Endothelial cell of umbilical vein (primary cell): ENCODE measurements at regions not wholly inside any gene's neighbourhood (a gene's known extent, or its start where the extent isn't known, plus 50 kb on each side); places are given as distances from the start of the nearest gene placed in this dataset.

Source experiments
- BruUV-seq: library from RNA; stranded (reverse); fragments of 400-500 nt; replicated peaks from 2 replicates; lab custom pipeline; 2021; lab: Mats Ljungman, UMichigan
- CTCF ChIA-PET: fragments of 300-600, 350-600 bp; sonication (Branson Sonifier 250); formaldehyde crosslinking; loops from one replicate; lab custom pipeline; 2021; ENCODE audit warnings: antibody characterized with exemption, inconsistent platforms; lab: Charles Lee
- POLR2A ChIA-PET: fragments of 300-600, 350-600 bp; sonication (Branson Sonifier 250); formaldehyde crosslinking; loops from one replicate; lab custom pipeline; 2021; ENCODE audit warnings: antibody characterized with exemption, inconsistent platforms; lab: Charles Lee
- DNase-seq: peaks from one replicate; pipeline ENCODE4 v3.0.0-alpha.2; 2011; ENCODE audit warnings: low read depth, low spot score
- FAIRE-seq: peaks from 2 replicates; lab custom pipeline; 2011; peaks lifted over from hg19 to GRCh38; lab: Jason Lieb, UNC
- H2AFZ ChIP-seq: 2 replicates; pipeline ENCODE4 v1.6.0; 2012; ENCODE audit warnings: low read depth, low read length, control low read depth, inconsistent platforms
- H3K27ac ChIP-seq: 2 replicates; pipeline ENCODE4 v1.5.1; 2011; ENCODE audit warnings: low read depth, mild to moderate bottlenecking, control low read depth, low read length, moderate library complexity; ENCODE audit not compliant: insufficient read depth
- H3K27me3 ChIP-seq, 2 experiments: 2 replicates each; pipeline versions ENCODE4 v1.6.0 to v1.6.1; 2011; ENCODE audit warnings: low read length in 2 of 2, mixed read lengths in 1 of 2; ENCODE audit not compliant: control insufficient read depth in 2 of 2, insufficient read depth in 2 of 2
- H3K36me3 ChIP-seq, 2 experiments: 2 replicates in 1 of 2; 3 replicates in 1 of 2; pipeline ENCODE4 v1.5.1; 2011; ENCODE audit warnings: low read length in 2 of 2, mild to moderate bottlenecking in 1 of 2, moderate library complexity in 1 of 2; ENCODE audit not compliant: control insufficient read depth in 2 of 2, insufficient read depth in 2 of 2; ENCODE audit errors: extremely low read depth in 1 of 2
- H3K4me1 ChIP-seq: 3 replicates; pipeline ENCODE4 v1.5.1; 2011; ENCODE audit warnings: mild to moderate bottlenecking, low read length; ENCODE audit not compliant: control insufficient read depth, insufficient read depth; ENCODE audit errors: extremely low read depth
- H3K4me2 ChIP-seq: 2 replicates; pipeline ENCODE4 v1.6.1; 2011; ENCODE audit warnings: low read length, control low read depth, mixed read lengths; ENCODE audit not compliant: insufficient read depth
- H3K4me3 ChIP-seq, 3 experiments: fragments of 200-600 bp in 1 of 3; sonication (generic), shearing (Covaris generic) in 1 of 3; replicated peaks in 1 of 3; 2 replicates each; pipeline ENCODE4 v1.5.1; 2011 to 2016; ENCODE audit warnings: control low read depth in 3 of 3, low read length in 3 of 3, mild to moderate bottlenecking in 2 of 3, inconsistent platforms in 1 of 3, low read depth in 1 of 3, moderate library complexity in 1 of 3; ENCODE audit not compliant: insufficient read depth in 1 of 3
- H3K79me2 ChIP-seq: 2 replicates; pipeline ENCODE4 v1.6.0; 2012; ENCODE audit warnings: low read length, inconsistent platforms; ENCODE audit not compliant: control insufficient read depth, insufficient read depth
- H3K9ac ChIP-seq: replicated peaks from 2 replicates; pipeline ENCODE3; 2011; ENCODE audit warnings: low read length, control low read depth; ENCODE audit not compliant: insufficient read depth; ENCODE audit errors: extremely low read depth
- H3K9me1 ChIP-seq: replicated peaks from 3 replicates; pipeline ENCODE4 v1.6.0; 2011; ENCODE audit warnings: mild to moderate bottlenecking, low read length; ENCODE audit not compliant: control insufficient read depth, insufficient read depth; ENCODE audit errors: extremely low read depth
- H3K9me3 ChIP-seq: replicated peaks from 2 replicates; pipeline ENCODE4 v1.5.1; 2012; ENCODE audit warnings: low read length, inconsistent platforms; ENCODE audit not compliant: control insufficient read depth, insufficient read depth
- H4K20me1 ChIP-seq: replicated peaks from 2 replicates; pipeline ENCODE3; 2011; ENCODE audit warnings: mild to moderate bottlenecking, low read length; ENCODE audit not compliant: control insufficient read depth, insufficient read depth; ENCODE audit errors: extremely low read depth
- EZH2 ChIP-seq: IDR thresholded peaks from 2 replicates; pipeline ENCODE4 v1.6.1; 2012; ENCODE audit warnings: borderline replicate concordance, low read depth, mild to moderate bottlenecking, moderate library complexity, low read length, inconsistent platforms; ENCODE audit not compliant: severe bottlenecking
- FOS ChIP-seq: IDR thresholded peaks from 2 replicates; pipeline ENCODE4 v1.6.1; 2011; ENCODE audit warnings: mild to moderate bottlenecking, low read length, moderate library complexity, borderline replicate concordance; ENCODE audit not compliant: insufficient read depth
- GATA2 ChIP-seq: IDR thresholded peaks from 2 replicates; pipeline ENCODE4 v1.7.0; 2011; ENCODE audit warnings: low read depth, mild to moderate bottlenecking, moderate library complexity, mixed read lengths, low read length; ENCODE audit not compliant: insufficient read length, insufficient read depth
- JUN ChIP-seq: IDR thresholded peaks from 2 replicates; pipeline ENCODE4 v1.6.1; 2011; ENCODE audit warnings: borderline replicate concordance, low read depth; ENCODE audit not compliant: insufficient read length, insufficient read depth
- MAX ChIP-seq: IDR thresholded peaks from 2 replicates; pipeline ENCODE4 v1.6.1; 2011; ENCODE audit not compliant: insufficient read depth, insufficient read length
- MYC ChIP-seq: IDR thresholded peaks from one replicate; pipeline ENCODE4 v1.6.1; 2011; ENCODE audit warnings: mild to moderate bottlenecking, low read depth, low read length
- POLR2A ChIP-seq: IDR thresholded peaks from 2 replicates; pipeline ENCODE4 v1.6.1; 2012; ENCODE audit warnings: low read depth, mild to moderate bottlenecking, control low read depth, low read length
- POLR2AphosphoS5 ChIP-seq: IDR thresholded peaks from 2 replicates; pipeline ENCODE4 v1.6.1; 2012; ENCODE audit warnings: low read depth, mild to moderate bottlenecking, control low read depth, low read length, moderate library complexity; ENCODE audit not compliant: insufficient read depth
- dilution Hi-C: fragments of 300-500 bp; cut with MboI; formaldehyde crosslinking; loops from one replicate; pipeline ENCODE4 v1.15.0; 2019; ENCODE audit warnings: low sequenced_read_pairs; ENCODE audit not compliant: extremely low pct_ligation_motif_present
- intact Hi-C: fragments of 100-400 bp; cut with micrococcal nuclease; formaldehyde crosslinking; loops from one replicate; pipeline ENCODE4 v1.10.0; 2022
- TF ChIP-seq, protein P1 (sequence below), 2 donors: IDR thresholded peaks; 1 replicate in 1 of 2; 2 replicates in 1 of 2; pipeline ENCODE4 v1.5.1; 2011; ENCODE audit warnings: low read length in 2 of 2, mild to moderate bottlenecking in 2 of 2, moderate library complexity in 2 of 2, control low read depth in 1 of 2, inconsistent platforms in 1 of 2, low read depth in 1 of 2; ENCODE audit not compliant: insufficient read depth in 1 of 2; ENCODE audit errors: extremely low read depth in 1 of 2

- intact Hi-C loops, result no loop called here
Measured at GRCh38 chr7:26549281-26549944, 257.8 kb downstream of the SNX10 start.

GRCh38 chr7:26550492-26550891 lies 258.8 kb downstream of the SNX10 start:
- Histone ChIP-seq H3K4me3 (no peak overlapping the region), H3K4me2 (no peak overlapping the region), H3K9me3 (no peaks in the 10 kb centered on the region), H3K36me3 (no peaks in the 10 kb centered on the region), H2AFZ (no peak overlapping the region), H3K9ac (no peak overlapping the region), H3K9me1 (no peaks in the 10 kb centered on the region), H3K27ac (no peak overlapping the region), H3K27me3 (peaks cover 1 to 3% of the 10 kb centered on the region in 2 experiments), H3K79me2 (no peaks in the 10 kb centered on the region), H4K20me1 (no peaks in the 10 kb centered on the region), H3K4me1 (no peaks in the 10 kb centered on the region)
- ChIA-PET CTCF (no interaction called here), POLR2A (no interaction called here)
- no TSS peak for BruUV-seq
- no peak for DNase-seq
- TF ChIP-seq, protein P1, sequence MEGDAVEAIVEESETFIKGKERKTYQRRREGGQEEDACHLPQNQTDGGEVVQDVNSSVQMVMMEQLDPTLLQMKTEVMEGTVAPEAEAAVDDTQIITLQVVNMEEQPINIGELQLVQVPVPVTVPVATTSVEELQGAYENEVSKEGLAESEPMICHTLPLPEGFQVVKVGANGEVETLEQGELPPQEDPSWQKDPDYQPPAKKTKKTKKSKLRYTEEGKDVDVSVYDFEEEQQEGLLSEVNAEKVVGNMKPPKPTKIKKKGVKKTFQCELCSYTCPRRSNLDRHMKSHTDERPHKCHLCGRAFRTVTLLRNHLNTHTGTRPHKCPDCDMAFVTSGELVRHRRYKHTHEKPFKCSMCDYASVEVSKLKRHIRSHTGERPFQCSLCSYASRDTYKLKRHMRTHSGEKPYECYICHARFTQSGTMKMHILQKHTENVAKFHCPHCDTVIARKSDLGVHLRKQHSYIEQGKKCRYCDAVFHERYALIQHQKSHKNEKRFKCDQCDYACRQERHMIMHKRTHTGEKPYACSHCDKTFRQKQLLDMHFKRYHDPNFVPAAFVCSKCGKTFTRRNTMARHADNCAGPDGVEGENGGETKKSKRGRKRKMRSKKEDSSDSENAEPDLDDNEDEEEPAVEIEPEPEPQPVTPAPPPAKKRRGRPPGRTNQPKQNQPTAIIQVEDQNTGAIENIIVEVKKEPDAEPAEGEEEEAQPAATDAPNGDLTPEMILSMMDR (IDR thresholded peaks at IDR 0.05; ENCODE audit: extremely low read depth in 1 of 2, insufficient read depth in 1 of 2, low read depth in 1 of 2, low read length in 2 of 2), result no peak
- TF ChIP-seq FOS (no peak), MAX (no peak), MYC (no peak), GATA2 (no peak), POLR2A (no peak), EZH2 (no peak), JUN (no peak), POLR2AphosphoS5 (no peak)
- intact Hi-C loops, result no loop called here
- FAIRE-seq, result no peak
- dilution Hi-C loops, result no loop called here

More at GRCh38 chr7:26549281-26549944, 257.8 kb downstream of the SNX10 start:
- no peak overlapping the region for H2AFZ ChIP-seq
- dilution Hi-C loops, result no loop called here
- H3K4me2 ChIP-seq, result no peak overlapping the region
- no peak for FAIRE-seq
- H3K9ac ChIP-seq, result no peak overlapping the region
- no peaks in the 10 kb centered on the region for H3K36me3 ChIP-seq
- H3K4me3 ChIP-seq, result no peak overlapping the region
- H3K4me1 ChIP-seq, result no peaks in the 10 kb centered on the region
- no peaks in the 10 kb centered on the region for H3K79me2 ChIP-seq
- ChIA-PET POLR2A (no interaction called here), CTCF (interaction anchor here (0.9 kb wide), 1 partner anchor 49 kb away, joined by 3 read pairs; no protein-coding TSS in a partner anchor)
- no peaks in the 10 kb centered on the region for H4K20me1 ChIP-seq
- H3K27me3 ChIP-seq, result peaks cover 1 to 3% of the 10 kb centered on the region in 2 experiments
- no peak overlapping the region for H3K27ac ChIP-seq
- H3K9me3 ChIP-seq, result no peaks in the 10 kb centered on the region
- no peaks in the 10 kb centered on the region for H3K9me1 ChIP-seq
- DNase-seq, result peak; percentile 19
- peak; percentile 52 for TF ChIP-seq GATA2
- TF ChIP-seq POLR2A, result no peak
- BruUV-seq, result no TSS peak
